Adrenal gland (tissue), 9 donors: ENCODE measurements at regions not wholly inside any gene's neighbourhood (a gene's known extent, or its start where the extent isn't known, plus 50 kb on each side); places are given as distances from the start of the nearest gene placed in this dataset.

Source experiments
- DNase-seq, 7 donors: peaks; one replicate each; pipeline ENCODE4 v3.0.0-alpha.2; 2019 to 2020
- H3K27ac ChIP-seq, 5 donors: fragments of 200-600 bp; sonication (generic) in 4 of 5; 1 replicate in 3 of 5; 2 replicates in 2 of 5; pipeline versions ENCODE4 v1.5.1 to v1.8.0; 2016 to 2020; ENCODE audit warnings: mild to moderate bottlenecking in 1 of 5
- H3K27me3 ChIP-seq: fragments of 200-600 bp; 2 replicates; pipeline ENCODE4 v1.8.0; 2021
- H3K36me3 ChIP-seq, 2 donors: fragments of 200-600 bp; replicated peaks in 1 of 2; 1 replicate in 1 of 2; 2 replicates in 1 of 2; pipeline versions ENCODE4 v1.5.1 to v1.8.0; 2018 to 2022
- H3K4me1 ChIP-seq, 2 donors: fragments of 200-600 bp; replicated peaks in 1 of 2; 1 replicate in 1 of 2; 2 replicates in 1 of 2; pipeline versions ENCODE4 v1.5.1 to v1.8.0; 2018 to 2021
- H3K4me3 ChIP-seq, 4 donors: fragments of 200-600 bp; sonication (generic) in 3 of 4; one replicate each; pipeline ENCODE4 v1.5.1; 2016 to 2018
- H3K9me3 ChIP-seq, 3 donors: fragments of 200-600 bp; sonication (generic) in 1 of 3; replicated peaks in 1 of 3; 1 replicate in 2 of 3; 2 replicates in 1 of 3; pipeline versions ENCODE4 v1.5.1 to v1.8.0; 2016 to 2021
- CTCF ChIP-seq, 6 experiments: fragments of 450-650 bp in 4 of 6; fragments of 200-600 bp in 2 of 6; sonication (generic) in 1 of 6; IDR thresholded peaks; 1 replicate in 5 of 6; 2 replicates in 1 of 6; pipeline versions ENCODE4 v1.5.1 to v1.8.0; 2016 to 2021; ENCODE audit warnings: antibody characterized with exemption in 6 of 6, mild to moderate bottlenecking in 2 of 6, moderate library complexity in 1 of 6
- POLR2A ChIP-seq, 2 donors: fragments of 450-650 bp; IDR thresholded peaks; one replicate each; pipeline ENCODE4 v1.6.1; 2017; ENCODE audit warnings: antibody characterized with exemption in 2 of 2, mild to moderate bottlenecking in 2 of 2, moderate library complexity in 1 of 2
- WGBS, 4 donors: extraction: QIAGEN DNeasy Blood & Tissue Kit in 2 of 4; methylation state at CpG; one replicate each; pipeline versions ENCODE4 v1.1.5 to v1.1.7; 2013 to 2017; 5-methylcytosine and 5-hydroxymethylcytosine counted together
- intact Hi-C, 2 donors: fragments of 100-400 bp; cut with DNase I; formaldehyde crosslinking; loops; one replicate each; pipeline versions ENCODE4 v1.14.1 to v1.15.0; 2022 to 2023
- donor health status: healthy with polysubstance abuse.
- donor health status: Bipolar disorder and iron deficiency.
- donor health status: DM: yes; HTN: yes; CAD: no.
- donor health status: DM: no; HTN: no; CAD: no.
- donor health status: DM: no; HTN: no; CAD: no.

- Histone ChIP-seq H3K9me3 (no peaks in the 10 kb centered on the region), H3K27me3 (no peaks in the 10 kb centered on the region), H3K4me3 (no peak overlapping the region), H3K4me1 (peaks cover 0 to 9% of the 10 kb centered on the region in 2 donors), H3K36me3 (no peaks in the 10 kb centered on the region), H3K27ac (no peak overlapping the region)
- 80 to 96% (median 88%) methylated on average over 1 of the region's 1 CpG for WGBS, 4 donors
- intact Hi-C loops, result no loop called here
- TF ChIP-seq POLR2A (IDR thresholded peaks at IDR 0.05), result no peak
- no peak for TF ChIP-seq CTCF (IDR thresholded peaks at IDR 0.05)
- no peak for DNase-seq
These were observed 345.3 kb upstream of the CD180 start for GRCh38 chr5:67541875-67542274.

- H3K27ac ChIP-seq, result no peak overlapping the region
These were observed 342.4 kb upstream of the CD180 start for GRCh38 chr5:67538855-67539506.

GRCh38 chr5:67537439-67538148 is 341.0 kb upstream of the CD180 start:
- peak overlapping the region in 1 of 5 donors; percentile 42 for H3K27ac ChIP-seq
- no peaks in the 10 kb centered on the region for H3K9me3 ChIP-seq
- TF ChIP-seq POLR2A (IDR thresholded peaks at IDR 0.05) (no peak), CTCF (IDR thresholded peaks at IDR 0.05) (no peak)
- intact Hi-C loops, result no loop called here
- no peaks in the 10 kb centered on the region for H3K36me3 ChIP-seq
- WGBS, 4 donors, result 57 to 72% (median 67%) methylated on average over 5 of the region's 5 CpGs
- peak overlapping the region in 2 of 4 donors; percentile 6 to 43 for H3K4me3 ChIP-seq
- peaks cover 0 to 17% of the 10 kb centered on the region in 2 donors for H3K4me1 ChIP-seq
- no peak for DNase-seq
- no peaks in the 10 kb centered on the region for H3K27me3 ChIP-seq

More at GRCh38 chr5:67538855-67539506, 342.4 kb upstream of the CD180 start:
- H3K9me3 ChIP-seq, result no peaks in the 10 kb centered on the region
- no peaks in the 10 kb centered on the region for H3K27me3 ChIP-seq
- H3K4me1 ChIP-seq, result peaks cover 0 to 17% of the 10 kb centered on the region in 2 donors
- no peak overlapping the region for H3K4me3 ChIP-seq
- TF ChIP-seq POLR2A (IDR thresholded peaks at IDR 0.05) (no peak), CTCF (IDR thresholded peaks at IDR 0.05) (no peak)
- WGBS, 4 donors, result 50 to 67% (median 60%) methylated on average over 2 of the region's 2 CpGs
- H3K36me3 ChIP-seq, result no peaks in the 10 kb centered on the region
- no peak for DNase-seq
- intact Hi-C loops, result no loop called here

GRCh38 chr5:67536866-67537265 is 340.3 kb upstream of the CD180 start:
- DNase-seq, result no peak
- Histone ChIP-seq H3K36me3 (no peaks in the 10 kb centered on the region), H3K27ac (no peak overlapping the region), H3K4me3 (peak overlapping the region in 1 of 4 donors; percentile 6), H3K27me3 (no peaks in the 10 kb centered on the region), H3K4me1 (peaks cover 0 to 17% of the 10 kb centered on the region in 2 donors), H3K9me3 (no peaks in the 10 kb centered on the region)
- no peak for TF ChIP-seq POLR2A (IDR thresholded peaks at IDR 0.05)
- WGBS, 4 donors, result 23 to 39% (median 32%) methylated on average over 3 of the region's 3 CpGs
- intact Hi-C loops, result no loop called here
